ENCODE measurements at regions not wholly inside any gene's neighbourhood (a gene's known extent, or its start where the extent isn't known, plus 50 kb on each side); places are given as distances from the start of the nearest gene placed in this dataset.
A peak's percentile ranks its signal among the peaks of the same experiment; 100 is the strongest.

- no peak for DNase-seq
Measured at GRCh38 chr3:66133050-66133757, 87.6 kb upstream of the SLC25A26 start.

GRCh38 chr3:66128623-66129022 is 89.9 kb upstream of the MAGI1 start:
- DNase-seq, result no peak

- no peak for DNase-seq
Measured at GRCh38 chr3:66121318-66121717, 82.6 kb upstream of the MAGI1 start.

- DNase-seq, result peak in 3 of 51 donors; percentile 0 to 2 (median 2)
Measured at GRCh38 chr3:66115858-66116654, 77.3 kb upstream of the MAGI1 start.

GRCh38 chr3:66113542-66113941 is 74.8 kb upstream of the MAGI1 start:
- no peak for DNase-seq

- DNase-seq, result no peak
Measured at GRCh38 chr3:66110840-66111239, 72.1 kb upstream of the MAGI1 start.

GRCh38 chr3:66107855-66108254 is 69.1 kb upstream of the MAGI1 start:
- no peak for DNase-seq

GRCh38 chr3:66106788-66107187 is 68.1 kb upstream of the MAGI1 start:
- DNase-seq, result no peak

GRCh38 chr3:66104535-66104934 is 65.8 kb upstream of the MAGI1 start:
- DNase-seq, result no peak

- DNase-seq, result no peak
Measured at GRCh38 chr3:66103729-66104128, 65.0 kb upstream of the MAGI1 start.

- DNase-seq, result no peak
Measured at GRCh38 chr3:66101901-66102300, 63.2 kb upstream of the MAGI1 start.

GRCh38 chr3:66099541-66100065 is 60.9 kb upstream of the MAGI1 start:
- no peak for DNase-seq

GRCh38 chr3:66098436-66098835 is 59.7 kb upstream of the MAGI1 start:
- DNase-seq, result no peak

GRCh38 chr3:66097647-66098046 is 58.9 kb upstream of the MAGI1 start:
- DNase-seq, result no peak

- no peak for DNase-seq
Measured at GRCh38 chr3:66095295-66096001, 56.7 kb upstream of the MAGI1 start.

GRCh38 chr3:66093981-66094380 is 55.3 kb upstream of the MAGI1 start:
- no peak for DNase-seq

- DNase-seq, result no peak
Measured at GRCh38 chr3:66092175-66092995, 53.7 kb upstream of the MAGI1 start.

All from hypothalamus (tissue), 51 donors.